GM21528 (cell line): ENCODE measurements at regions not wholly inside any gene's neighbourhood (a gene's known extent, or its start where the extent isn't known, plus 50 kb on each side); places are given as distances from the start of the nearest gene placed in this dataset.
"Not testable (repeated sequence)": the region's sequence is repeated elsewhere in the genome, so short reads cannot be mapped to it uniquely, and the experiment has no call there.

Experiments used
- ATAC-seq: cut with Tn5 transposase; IDR thresholded peaks from one replicate; pipeline ENCODE4 v1.9.1; 2021; ENCODE audit warnings: mild to moderate bottlenecking, moderate library complexity; ENCODE audit not compliant: unreplicated experiment, low FRiP score

DNA sequence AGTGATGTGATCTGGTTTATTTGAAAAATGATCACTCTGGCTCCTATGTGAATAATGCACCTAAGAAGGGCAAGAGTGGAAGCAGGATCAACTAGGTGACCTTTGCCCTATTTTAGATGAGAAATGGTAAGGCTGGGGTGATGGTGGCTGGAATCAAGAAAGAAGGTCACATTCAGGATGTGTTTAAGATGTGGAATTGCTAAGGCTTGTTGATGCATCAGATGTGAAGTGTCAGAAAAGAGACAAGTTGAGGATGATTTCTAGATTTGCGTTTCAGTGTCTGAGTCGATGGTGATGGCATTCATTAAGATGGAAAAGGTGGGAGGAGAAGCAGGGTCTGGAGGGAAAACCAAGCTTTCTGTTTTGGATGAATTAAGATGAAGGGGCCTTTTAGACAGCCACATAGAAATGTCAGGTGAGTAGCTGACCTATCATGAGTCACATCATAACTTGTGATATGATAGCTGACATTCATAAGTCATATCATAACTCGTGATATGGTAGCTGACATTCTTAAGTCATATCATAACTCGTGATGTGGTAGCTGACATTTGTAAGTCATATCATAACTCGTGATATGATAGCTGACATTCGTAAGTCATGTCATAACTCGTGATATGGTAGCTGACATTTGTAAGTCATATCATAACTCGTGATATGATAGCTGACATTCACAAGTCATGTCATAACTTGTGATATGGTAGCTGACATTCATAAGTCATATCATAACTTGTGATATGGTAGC lies 101.2 kb upstream of the SEC11C start:
- ATAC-seq, result no peak

DNA sequence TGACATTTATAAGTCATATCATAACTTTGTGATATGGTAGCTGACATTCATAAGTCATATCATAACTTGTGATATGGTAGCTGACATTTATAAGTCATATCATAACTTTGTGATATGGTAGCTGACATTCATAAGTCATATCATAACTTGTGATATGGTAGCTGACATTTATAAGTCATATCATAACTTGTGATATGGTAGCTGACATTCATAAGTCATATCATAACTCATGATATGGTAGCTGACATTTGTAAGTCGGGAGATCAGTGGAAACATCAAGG lies 100.7 kb upstream of the SEC11C start:
- not testable (repeated sequence) for ATAC-seq

DNA sequence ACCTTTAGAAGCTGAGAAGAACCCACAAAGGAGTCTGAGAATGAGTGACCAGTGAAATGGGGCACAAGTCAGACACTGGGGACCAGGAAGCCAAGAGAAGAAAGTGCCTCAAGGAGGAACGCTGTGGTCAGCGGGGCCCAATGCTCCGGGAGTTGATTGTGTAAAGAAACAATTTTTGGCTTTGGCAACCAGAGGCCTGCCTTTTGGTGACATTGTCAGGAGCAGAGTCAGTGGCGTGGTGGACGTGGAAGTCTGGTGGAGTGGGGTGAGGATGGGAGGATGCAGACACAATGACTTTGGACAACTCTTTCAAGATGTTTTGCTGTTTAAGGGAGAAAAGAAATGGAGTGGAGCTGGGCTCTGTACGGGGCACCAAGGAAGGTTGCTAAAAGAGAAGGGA lies 100.2 kb upstream of the SEC11C start:
- ATAC-seq, result no peak

DNA sequence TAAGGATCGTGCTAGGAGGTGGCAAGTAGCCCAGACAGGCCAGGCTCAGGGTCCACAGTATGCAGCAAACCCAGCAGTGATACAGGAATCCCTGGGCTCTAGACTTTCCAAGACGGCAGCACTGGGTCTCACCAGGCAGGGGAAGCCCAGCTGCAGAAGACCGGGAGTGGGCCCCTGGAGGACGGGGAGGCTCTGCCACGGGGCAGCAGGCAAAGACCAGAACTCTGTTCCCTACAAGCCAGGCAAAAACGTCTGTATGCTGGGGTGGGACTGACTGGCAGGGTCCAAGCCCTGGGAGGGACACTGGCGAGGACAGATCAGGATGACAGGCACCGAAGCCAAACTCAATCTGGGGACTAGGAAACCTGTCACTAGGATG lies 98.9 kb upstream of the SEC11C start:
- ATAC-seq, result no peak

DNA sequence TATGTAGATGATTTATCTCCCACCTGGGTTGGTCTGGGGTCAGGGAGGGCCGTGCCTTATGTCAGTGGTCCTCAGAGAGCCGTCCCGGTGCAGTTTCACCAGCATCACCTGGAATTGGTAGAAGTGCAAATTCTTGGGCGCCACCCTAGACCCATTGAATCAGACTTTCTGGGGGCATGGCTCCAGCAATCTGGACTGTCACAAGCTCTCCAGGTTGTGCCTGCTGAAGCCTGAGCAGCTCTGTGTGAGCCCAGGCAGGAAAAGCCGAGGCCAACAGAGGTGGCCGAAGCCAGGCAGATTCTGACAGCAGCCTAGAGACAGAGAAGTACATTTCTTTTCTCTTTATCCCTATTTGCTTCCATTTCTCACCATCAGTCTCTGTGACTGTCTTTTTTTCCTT lies 98.4 kb upstream of the SEC11C start:
- ATAC-seq, result no peak

DNA sequence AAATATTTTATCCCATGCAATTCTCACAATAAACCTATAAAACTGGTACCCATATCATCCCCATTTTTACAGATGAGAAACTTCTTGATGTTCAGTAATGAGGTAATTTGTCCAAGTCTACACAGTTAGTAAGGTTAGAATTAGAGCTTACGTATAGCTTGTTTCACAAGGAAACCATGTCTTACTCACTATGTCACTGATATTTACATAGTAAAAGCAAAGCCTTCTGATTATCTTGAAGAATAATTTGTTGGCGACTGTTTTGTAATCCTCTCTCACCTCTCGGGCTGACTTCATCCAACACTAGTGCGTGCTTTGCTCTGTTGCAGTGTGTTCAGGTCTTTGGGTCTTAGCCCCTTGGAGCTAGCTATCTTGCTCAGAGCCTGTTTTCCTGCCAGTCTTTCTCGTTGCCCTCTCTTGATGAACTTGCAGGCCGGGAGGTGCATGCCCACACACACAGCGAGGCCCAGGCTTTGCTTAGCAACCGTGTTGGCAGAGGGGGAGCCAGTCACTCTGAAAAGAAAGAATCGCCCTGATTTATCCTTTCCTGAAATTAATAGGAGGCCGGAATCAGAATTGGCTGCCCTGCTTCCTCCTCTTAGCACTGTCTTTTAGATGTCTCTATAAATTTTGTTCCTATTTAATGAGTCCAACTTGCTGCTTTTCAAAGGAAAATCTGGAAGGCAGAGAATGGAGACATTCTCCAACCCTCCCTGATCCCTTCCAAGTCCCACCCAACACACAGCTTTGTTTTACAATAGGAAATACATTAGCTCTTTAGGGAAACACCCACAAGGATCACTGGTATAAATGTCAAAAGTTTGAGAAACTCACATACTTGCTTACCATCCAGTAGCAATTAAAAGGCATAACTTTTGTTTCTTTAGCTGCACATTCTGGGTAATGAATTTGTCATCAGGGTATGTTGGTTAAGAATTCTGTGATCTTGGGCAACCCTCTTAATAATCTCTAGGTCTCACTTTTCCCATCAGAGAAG lies 97.6 kb upstream of the SEC11C start:
- no peak for ATAC-seq

DNA sequence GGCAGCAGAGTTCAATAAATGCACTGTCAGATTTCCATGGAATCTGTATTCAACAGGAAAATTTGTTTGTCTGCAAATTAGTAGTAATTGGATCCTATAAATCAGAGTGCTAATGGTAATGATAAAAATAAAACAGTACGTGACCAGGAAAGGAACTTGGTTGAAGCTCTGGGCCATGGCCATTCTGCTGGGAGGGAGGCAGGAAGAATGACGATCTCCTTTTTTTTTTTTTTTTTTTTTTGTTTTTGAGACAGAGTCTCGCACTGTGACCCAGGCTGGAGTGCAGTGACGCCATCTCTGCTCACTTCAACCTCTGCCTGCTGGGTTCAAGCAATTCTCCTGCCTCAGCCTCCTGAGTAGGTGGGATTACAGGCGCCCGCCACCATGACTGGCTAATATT lies 94.8 kb upstream of the SEC11C start:
- ATAC-seq, result no peak

DNA sequence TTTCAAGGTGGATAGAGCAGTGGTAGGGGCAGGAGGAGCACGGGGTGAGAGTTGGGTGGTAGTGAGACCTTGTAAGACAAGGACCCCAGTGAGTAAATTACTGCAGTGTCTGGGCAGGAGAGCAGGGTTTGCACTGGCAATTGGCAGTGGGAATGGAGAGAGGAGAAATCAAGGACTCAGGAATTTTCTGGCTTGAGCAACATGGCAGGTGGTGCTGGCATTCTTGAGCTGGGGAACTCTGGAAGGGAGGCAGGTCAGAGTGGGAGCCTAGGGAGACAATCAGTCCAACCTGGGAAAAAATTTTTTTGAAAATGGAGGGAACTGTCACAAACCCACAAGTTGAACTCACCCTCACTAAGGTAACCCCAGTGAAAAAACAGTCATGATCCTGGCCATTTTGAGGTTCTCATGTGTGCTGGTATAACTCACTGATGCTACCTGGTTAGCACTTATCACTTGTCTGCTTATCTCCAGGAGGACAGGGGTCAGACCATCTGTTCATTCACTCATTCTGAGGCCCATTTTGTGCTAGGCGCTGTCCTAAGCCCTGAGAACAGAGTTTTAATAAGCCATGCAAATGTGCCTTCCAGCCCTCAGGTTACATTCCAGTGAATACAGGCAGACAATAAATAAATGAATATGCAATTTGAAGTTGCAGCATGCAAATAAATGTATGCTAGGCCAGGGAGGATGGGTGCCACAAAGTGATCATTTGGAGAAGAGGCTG lies 92.2 kb upstream of the SEC11C start:
- ATAC-seq, result no peak

DNA sequence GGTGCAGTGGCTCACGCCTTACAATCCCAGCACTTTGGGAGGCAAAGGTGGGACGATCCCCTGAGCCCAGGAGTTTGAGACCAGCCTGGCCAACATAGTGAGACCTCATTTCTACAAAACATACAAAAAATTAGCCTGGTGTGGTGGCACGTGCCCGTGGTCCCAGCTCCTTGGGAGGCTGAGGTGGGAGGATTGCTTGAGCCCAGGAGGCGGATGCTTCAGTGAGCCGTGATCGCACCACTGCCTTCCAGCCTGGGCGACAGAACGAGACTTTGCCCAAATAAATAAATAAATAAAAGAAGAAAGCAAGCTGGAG lies 91.7 kb upstream of the SEC11C start:
- no peak for ATAC-seq

DNA sequence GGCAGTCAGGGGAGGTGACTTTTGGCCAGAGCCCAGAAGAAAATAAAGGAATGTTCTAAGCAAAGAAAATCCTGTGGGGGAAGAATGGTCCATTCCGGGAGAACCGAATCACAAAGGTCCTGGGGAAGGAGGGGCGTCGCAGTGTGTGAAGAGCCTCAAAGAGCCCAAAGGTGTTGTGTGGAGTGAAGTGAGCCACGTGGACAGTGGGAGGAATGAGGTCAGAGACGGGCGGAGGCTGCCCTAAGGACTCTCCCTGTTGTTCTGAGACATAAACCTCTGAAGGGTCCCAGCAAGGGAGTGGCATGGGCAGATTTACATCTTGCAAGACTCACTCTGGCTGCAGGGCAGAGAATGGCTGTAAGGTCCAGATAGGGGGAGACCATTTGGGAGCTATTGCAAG lies 91.3 kb upstream of the SEC11C start:
- ATAC-seq, result no peak

DNA sequence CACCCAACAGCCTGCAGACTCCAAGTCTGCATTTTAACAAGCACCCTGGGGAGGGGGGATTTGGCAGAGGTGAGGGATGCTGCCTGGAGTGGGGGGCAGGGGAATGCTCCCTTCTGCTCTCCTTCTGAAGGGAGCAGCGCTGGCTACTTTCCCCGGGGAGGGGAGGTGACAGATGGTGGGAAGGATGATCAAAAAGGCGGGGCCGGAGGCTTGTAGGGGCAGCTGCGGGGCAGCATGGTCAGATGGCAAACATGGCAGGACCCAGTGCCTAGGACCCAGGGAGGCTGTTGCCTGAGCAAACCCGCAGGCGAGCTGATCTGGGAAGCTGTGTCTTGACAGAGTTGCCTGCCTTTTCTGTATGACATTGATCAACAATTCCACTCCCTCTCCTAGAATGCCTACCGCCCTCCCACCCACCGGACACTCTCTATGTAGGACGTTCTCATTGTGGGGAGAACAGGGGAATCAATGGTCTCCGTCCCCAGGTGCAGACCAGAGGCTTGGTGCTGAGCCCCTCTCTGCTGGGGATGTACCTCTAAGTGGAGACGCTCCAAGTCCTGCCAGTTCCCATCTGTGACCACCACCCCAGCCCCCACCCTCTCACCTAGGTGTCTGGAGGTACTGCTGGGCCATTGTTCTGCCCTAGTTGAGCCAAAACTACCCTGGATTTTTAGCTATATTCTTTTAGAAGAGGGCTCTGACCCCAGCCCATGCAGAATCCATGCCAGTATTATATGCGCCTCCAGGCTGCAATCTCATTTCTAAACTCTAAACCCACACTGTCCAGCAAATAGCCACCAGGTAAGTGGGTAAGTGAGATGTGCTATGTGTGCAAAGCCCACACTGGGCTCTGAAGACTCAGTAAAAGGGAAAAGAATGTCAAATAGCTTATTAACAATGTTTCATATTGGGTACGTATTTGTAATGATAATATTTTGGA lies 89.7 kb upstream of the SEC11C start:
- ATAC-seq, result no peak

DNA sequence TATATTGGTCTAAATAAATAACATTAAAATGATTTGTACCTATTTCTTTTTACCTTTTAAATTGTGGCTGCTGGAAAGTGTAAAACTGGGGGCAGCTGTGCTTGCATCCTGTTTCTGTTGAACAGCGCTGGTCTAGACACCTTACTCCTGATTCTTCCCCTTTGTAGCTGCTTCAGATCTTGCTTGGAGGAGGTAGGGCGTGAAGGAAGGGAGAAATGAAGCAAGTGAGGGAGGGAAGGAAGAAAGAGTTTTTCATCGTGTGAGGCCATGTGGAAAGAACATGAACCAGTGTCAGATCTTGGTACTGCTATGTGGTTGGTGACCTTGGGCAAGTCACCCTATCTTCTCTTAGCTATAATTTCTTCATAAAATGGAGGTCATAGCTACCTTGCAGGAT lies 89.0 kb upstream of the SEC11C start:
- no peak for ATAC-seq

DNA sequence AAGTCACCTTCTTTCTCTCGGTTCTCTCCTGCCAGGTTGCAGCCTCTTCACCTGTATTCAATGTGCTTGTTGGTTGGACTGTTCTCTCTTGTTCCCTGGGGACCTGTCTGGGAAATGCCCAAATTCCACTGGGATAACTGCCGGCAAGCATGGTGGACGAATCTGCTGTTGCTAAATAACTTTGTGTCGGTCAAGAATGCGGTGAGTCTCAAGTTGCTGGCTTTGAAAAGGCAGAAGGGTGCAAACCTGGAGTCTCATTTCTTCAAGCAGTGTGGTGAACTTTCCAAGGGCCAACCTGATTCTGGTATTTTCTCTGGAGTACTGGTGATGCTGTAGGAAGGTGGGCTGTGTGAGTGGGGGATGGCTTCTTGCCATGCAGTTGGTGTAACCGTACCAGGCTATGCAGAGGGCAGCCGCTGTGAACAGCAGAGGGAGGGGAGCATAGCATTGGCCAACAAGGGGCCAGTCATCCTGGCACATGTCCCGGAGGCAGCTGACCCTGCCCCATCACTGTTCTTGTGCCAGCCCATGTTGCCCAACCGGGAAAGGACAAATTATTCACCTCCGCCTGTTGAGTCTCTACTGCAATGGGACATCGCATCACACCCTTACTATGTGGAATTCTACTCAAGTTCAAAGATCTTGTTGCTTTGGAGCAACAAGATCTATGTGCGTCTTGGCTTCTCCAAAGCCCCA lies 88.1 kb upstream of the SEC11C start:
- no peak for ATAC-seq

DNA sequence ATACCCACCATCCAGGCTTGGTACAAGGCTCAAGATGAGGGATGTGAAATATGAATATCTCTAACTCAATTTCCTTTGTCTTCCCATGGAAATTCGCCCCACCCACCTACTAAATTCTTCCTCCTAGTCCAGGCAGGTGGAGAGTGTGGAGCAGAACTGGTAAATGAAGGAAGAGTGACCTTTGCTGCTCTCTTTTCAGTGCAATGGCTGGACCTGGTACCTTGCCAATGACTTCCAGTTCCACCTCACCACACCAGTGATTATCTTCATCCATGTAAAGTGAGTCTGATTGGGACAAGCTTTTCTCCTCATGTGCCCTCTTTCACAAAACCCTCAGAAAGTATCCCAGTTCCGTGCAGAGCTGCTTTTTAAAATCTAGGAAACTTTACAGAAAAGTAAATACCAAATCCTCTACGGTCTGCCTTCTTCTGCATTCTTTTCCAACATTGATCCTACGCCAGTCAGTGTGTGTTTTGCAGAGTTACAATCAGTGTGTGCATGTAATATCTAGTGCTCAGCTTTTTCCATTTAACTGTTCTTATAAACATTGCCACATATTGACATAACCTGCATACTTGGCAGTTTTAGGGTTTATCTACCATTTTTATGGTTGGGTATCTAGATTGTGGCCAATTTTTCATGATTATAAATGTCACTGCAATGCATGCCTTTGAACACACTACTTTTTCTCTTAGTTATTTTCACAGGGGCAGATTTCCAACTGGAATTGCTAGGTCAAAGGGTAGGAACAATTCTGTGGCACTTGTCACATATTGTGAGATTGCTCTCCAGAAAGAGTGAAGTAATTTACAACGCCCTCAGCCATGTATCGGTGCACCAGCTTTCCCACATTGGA lies 86.5 kb upstream of the SEC11C start:
- no peak for ATAC-seq

DNA sequence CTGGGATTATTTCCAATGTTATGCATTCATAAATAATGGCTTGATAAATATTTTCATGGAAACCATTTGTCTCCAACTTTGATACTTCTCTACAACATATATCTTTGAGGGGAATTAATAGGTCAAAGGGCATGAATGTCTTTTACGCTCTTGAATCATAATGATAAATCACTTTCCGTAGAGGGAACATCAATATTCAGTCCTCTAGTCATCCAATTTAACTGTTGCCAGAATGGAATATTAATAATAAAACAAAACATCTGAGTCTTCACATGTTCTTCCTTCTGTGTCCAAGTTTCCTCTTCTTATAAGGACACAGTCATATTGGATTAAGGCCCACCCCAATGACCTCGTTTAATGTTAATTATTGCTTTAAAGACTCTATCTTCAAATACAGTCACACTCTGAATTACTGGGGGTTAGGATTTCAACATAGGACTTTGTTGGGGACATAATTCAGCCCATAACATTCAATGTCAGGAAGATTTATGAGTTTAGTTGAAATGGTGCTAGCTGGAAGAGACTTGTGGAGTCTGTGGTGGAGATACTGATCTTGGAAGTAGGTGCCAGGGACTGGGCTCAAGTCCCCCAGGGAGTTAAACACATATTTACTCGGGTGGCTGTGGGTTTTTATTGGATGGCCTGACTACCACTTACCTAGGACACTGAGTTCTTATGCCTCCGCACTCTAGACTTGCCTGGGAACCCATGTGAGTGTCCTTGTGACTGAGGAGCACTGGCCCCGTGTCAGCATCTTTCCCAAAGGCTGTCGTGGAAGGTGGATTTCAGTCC lies 85.0 kb upstream of the SEC11C start:
- ATAC-seq, result no peak

DNA sequence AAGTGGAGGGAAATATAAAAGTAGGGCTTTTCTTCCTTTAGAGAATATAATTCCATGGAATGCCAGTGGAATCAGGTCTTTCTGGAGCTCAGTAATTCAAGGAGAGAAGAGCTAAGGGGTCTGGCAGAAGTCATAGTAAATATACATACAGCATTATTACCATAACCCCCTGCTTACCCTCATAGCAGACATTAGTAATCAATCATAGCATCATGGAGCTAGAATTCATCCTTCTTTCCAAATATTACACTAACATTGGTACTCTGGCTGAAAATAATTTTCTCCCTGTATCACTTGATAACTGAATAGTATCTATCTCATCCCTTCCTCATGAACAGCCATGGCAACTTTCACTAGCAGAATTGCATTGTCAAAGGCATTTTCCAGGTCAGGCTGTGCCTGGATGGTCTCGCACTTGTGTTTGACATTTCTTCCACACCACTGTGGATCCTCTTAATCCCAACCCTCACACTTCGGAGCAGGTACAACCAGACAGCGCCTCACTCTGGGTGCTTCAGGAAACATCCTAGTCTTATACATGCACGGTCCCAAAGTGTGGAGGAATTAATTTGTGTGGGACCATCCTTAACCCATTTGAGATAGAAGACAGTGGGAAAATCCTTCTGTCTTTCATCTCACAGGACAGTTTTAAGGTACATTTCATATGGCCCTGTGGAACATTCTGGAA lies 84.2 kb upstream of the SEC11C start:
- no peak for ATAC-seq

DNA sequence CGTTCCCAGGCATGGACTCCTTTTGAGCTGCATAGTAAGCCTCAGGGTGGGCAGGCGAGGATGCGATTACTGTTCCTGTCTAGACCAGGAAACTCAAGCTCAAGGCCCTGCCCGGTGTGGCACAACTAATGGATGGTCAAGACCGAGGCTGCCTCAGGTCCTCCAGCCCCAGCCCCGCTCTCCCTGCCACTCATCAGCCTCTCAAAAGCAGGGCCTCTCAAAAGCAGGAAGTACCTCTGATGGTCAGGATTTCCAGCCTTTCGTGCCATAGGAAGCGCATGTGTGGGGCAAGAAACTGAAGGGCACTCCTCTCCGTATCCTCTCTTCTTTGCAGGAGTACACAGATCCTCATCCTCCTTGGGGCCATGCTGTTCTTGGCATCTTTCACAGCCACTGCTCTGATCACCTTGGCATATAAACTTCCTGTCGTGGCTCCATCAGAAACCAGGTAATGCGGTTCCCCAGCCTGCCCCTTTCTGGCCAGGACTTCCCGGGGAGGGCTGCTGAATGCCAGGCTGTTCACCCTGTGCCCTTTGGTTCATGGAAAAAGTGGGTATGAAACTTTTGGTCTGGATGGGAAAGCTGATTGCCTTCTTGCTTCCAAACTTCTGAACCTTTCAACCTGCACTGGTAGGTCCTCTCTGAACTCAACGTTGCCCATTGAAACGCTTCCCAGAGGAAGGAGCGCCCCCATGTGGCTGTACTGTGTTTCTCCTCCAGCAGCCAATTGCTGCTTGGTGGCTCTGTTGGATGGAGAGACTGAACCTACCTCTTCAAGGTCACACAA lies 82.8 kb upstream of the SEC11C start:
- no peak for ATAC-seq
